DMS114 treated with DMSO at 0.1 percent for 48 hours (cell line): ENCODE measurements at regions not wholly inside any gene's neighbourhood (a gene's known extent, or its start where the extent isn't known, plus 50 kb on each side); places are given as distances from the start of the nearest gene placed in this dataset.
"Not testable (repeated sequence)": the region's sequence is repeated elsewhere in the genome, so short reads cannot be mapped to it uniquely, and the experiment has no call there.

ENCODE experiments used
- DNase-seq: peaks from one replicate; lab custom pipeline; 2025; ENCODE audit not compliant: unreplicated experiment; lab: John Stamatoyannopoulos, UW

DNA sequence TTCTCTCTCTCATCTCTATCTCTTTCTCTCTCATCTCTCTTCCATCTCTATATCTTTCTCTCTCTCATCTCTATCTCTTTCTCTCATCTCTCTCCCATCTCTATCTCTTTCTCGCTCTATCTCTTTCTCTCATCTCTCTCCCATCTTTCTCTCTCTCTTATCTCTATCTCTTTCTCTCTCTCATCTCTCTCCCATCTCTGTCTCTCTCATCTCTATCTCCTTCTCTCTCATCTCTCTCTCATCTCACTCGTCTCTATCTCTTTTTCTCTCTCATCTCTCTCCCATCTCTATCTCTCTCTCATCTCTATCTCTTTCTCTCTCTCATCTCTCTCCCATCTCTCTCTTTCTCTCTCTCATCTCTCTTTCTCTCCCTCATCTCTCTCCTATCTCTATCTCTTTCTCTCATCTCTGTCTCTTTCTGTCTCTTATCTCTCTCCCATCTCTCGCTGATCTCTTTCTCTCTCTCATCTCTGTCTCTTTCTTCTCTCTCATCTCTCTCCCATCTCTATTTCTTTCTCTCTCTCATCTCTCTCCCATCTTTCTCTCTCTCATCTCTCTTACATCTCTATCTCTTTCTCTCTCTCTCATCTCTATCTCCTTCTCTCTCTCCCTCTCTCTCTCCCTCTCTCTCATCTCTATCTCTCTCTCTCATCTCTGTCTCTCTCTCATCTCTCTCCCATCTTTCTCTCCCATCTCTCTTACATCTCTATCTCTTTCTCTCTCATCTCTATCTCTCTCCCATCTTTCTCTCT, 388.7 kb downstream of the NPHP4 start:
- no peak for DNase-seq

DNA sequence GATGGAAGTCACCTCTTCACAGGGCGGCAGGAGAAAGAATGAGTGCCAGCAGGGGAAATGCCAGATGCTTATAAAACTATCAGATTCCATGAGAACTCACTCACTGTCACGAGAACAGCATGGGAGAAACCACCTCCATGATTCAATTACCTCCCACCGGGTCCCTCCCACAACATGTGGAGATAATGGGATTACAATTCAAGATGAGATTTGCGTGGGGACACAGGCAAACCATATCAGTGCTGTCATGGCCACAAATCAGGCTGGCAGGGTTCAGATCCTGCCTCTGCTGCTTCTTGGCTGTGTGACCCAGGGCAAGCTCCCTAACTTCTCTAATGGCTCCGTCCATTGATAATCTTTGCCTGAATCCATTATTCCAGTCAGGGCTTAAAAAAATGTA, 389.5 kb downstream of the NPHP4 start:
- not testable (repeated sequence) for DNase-seq

DNA sequence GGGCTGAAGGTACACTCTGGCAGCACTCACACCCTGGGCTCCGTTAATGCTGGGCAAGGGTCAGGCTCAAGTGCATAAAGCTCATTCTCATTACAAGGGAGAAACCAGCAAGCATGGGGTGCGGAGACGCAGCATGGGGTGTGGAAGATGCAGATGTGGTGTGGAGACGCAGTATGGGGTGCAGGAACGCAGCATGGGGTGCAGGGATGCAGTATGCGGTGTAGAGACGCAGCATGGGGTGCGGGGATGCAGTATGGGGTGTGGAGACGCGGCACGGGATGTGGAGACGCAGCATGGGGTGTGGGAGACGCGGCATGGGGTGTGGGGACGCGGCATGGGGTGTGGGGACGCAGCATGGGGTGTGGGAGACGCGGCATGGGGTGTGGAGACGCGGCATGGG, 390.7 kb downstream of the NPHP4 start:
- DNase-seq, result no peak

DNA sequence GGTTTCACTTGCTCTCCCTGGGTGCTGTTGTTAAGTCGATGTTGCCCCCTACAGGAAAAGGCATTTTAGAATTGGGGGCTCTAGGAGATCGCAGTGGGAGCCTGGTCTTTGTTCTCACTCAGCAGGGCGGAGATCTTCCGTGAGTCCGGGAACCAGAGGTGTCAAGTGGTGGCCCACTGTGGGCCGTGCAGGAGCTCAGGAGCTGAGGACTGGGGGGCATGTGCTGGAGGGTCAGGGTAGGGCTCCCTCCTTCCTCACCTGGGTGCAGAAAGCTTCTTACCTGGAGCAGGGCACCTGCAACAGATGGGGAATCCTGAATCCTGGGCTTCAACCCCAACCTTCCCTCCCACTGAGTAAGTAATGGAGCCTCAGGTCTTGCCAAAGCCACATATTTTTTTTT, 392.7 kb downstream of the NPHP4 start:
- no peak for DNase-seq

DNA sequence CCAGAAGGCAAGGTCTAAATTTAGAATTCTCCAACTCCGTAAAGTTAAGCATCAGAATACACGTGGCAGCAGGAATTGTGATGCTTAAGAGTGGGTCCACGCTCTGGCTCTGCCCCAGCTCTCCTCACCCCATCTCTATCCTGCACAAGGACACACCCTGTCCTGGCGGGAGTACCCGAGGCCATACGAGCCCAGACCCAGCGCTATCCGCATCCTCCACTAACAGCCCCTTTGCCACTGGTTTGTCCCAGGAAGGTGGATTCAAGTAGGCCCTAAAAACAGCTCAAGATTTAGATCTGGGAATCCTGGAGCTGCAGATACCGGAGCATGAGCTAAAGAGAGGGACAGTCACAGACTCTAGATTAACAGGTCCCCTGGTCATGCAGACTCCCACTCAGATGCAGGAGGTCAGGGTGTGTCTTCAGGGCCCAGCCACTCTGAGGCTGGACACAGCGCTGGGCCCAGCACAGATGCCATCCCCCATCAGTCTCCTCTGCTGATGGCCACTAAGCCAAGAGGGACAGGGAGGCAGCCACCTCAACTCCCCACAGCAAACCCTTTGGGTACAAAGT, 393.3 kb downstream of the NPHP4 start:
- no peak for DNase-seq

DNA sequence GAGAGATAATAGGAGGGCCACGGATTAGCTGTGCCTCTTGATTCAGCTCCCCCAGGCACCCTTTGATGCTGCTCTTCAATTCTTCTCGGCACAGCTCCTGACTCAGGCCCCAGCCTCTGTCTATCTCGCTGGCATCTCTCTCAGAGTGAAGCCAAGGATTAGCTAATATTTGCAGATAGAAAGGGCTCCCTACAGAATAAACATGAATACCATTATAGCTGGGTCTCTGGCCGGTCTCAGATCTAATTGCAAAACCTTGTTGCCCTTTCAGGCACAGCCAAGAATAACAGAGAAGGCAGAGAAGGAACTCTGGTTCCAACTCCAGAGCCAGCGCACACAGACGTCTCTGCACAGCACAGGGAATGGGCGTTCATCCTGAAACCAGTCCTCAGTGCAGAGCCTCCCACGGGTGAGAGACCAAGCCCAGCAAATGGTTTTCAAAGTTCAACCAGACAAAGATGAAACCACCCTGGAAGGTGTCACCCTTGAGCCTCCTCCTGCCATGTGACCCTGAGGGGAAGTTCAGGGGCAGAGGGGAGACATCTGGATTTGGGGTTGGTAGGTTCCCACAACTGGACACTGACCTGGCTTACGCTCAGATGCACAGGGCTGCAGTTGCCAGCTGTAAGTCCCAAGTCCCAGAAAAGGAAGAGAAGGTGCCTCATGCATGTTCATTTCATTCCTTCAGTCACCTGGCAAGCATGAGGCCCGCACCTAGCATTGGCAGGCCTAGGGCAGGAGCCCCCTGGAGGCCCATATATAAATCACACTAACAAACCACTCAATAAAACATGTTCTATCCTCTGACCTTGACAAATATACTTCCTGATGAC, 394.0 kb downstream of the NPHP4 start:
- no peak for DNase-seq

DNA sequence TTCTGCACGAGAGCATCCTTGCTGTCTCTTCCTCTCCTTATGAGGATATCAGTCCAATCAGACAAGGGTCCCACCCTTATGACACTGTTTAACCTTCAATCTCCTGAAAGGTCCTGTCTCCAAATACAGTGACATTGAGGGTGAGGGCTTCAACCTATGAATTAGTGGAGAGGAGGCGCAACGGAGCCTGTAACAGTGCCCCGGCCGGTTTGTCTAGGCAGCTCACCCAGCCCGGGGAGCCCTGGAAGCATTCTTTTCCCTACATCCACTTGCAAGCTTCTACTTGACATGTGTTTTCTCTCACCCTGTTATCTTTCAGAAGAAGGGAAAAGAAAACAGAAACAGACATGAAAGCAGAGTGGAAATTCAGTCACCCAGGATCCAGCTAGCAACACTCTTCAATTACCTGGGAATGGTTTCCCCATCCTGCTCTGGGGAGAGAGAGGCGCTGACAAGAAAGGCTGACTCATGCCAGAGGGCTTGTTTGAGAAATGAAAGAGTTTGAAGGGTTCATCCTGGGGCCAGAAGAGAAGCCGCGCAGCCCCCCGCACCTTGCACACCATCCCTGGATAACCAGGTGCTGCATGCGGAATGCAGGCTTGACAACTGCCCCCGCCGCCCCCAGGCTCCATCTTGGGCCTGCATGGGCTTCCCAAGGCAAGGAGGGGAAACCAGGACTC, 394.9 kb downstream of the NPHP4 start:
- no peak for DNase-seq

DNA sequence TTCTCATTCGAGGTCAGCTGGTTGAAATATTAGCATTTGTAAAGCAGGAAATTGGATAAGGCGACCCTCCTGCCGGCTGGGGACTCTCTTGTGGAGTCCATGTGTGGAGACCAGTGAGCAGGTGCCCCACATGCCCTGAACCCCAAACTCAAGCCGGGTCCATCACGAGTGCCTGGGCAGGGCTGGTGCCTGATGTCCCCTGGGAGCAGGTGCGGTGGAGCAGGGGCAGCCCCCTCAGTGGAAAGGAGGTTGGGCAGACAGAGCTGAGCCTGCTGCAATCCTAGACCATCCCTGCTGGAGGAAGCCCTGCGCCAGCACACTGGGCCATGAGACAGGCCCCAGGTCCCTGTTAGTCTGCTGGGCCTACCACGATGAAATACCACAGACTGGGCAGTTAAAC, 395.6 kb downstream of the NPHP4 start:
- DNase-seq, result no peak

DNA sequence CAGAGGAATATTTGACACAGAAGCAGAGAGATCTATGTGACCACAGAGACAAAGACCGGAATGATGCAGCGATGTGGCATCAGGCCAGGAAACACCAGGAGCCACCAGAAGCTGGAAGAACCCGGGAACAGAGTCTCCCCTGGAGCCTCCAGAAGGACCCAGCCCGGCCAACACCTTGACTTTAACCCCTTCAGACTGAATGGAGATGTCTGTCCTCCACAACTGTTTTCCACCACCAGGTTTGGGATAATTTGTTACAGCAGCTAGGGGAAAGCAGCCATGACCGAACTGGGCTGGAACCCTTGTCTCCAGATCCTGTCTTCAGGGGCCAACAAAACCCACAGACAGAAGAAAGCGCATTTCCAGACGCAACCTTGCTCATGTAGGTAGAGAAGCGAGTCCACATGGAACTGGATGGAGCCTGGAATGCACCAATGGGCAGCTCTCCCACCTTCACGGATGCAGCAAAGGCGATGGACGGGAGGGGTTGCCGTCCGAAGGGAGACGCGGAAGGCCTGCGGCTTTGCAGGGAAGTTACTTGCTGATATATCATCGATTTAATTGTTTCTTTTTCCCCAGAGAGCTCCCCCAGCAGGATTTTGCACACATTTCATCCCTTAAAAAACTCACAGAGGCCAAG, 396.6 kb downstream of the NPHP4 start:
- no peak for DNase-seq

DNA sequence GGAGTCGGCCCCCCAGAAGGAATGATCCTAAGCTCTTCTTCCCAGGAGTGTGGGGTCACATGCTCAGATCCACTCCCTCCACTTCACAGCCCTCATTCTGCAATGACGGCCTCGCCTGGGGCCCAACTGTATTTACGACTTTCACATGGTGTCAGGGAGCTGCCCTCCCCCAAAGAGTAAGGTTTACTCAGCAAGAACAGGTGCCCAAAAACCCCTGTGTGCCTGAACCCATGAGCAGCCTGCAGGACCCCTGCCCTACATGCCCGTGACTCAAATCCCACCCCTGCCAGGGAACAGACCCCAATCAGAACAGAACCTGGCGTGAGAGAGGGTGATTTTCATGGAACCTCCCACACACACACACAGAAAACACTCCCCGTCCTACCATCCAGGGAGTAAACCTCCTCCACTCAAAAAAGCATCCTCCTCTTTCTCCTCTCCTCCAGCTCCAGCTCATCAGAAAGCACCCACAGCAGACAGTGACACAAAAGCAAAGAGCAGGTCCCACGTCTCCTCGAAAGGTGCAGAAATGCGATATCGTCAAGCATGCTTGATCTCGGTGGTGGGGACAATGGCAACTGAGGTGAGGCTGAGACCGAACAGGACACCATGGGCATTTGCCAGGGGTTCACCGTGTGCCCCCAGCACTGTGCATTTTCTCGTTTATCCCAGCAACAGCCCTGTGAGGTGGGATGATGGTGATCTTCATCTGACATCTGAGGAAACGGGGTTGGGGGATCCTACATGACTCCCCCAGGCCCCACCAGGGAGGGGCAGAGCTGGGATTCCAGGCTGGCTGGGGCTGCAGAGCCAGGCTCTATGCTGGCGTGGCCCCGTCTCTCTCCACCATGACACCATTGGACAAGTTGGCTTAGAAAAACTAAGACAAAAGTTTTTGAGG, 397.9 kb downstream of the NPHP4 start:
- DNase-seq, result no peak

DNA sequence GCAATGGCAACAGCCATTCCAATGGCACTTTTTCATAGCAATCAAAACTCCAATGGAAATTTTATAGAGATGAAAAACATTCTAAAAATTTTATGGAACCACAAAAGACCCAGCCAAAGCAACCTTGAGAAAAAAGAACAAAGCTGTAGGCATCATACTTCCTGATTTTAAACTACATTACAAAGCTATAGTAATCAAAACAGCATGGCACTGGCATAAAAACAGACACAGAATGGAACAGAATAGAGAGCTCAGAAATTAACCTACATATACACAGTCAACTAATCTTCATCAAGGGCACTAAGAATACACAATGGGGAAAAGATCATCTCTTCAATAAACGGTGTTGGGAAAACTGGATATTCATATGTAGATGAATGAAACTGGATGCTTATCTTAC, 401.5 kb downstream of the NPHP4 start:
- DNase-seq, result no peak

DNA sequence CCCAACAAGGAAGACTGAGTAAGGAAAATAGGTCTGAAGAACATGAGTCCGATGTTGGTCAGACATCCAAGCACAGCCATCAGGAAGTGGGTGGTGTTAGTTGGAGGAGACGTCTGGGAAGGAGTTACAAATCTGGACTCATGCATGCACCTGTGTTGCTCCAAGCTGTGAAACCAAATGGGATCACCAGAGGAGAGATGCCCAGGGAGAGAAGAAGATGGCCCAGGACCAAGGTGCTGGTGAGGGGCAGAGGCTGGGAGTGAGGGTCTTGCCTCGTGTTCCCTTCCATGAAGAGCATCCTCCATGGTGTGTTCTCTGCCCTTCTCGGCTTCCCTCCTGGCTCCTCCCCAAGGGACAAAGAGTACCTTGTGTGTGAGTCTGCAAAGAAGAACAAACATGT, 405.6 kb downstream of the NPHP4 start:
- no peak for DNase-seq

DNA sequence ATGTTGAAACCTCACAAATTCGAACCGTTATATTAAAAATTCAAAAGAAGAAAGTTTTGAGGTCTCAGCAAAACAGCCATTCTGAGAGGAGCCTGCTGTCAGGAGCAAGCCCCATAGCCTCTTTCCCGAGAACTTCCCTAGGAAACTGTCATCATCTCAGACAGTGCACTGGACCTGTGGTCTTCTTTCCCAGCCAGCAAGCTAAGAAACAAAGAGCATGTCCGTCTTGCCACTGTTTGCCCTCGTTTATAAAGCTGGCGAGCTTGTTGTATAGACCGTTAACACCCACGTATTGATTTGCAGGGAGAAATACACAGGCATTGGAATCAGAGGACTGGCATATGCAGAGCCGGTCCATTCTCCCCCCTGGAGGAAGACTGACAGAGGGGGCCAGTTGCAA, 407.0 kb downstream of the NPHP4 start:
- no peak for DNase-seq

DNA sequence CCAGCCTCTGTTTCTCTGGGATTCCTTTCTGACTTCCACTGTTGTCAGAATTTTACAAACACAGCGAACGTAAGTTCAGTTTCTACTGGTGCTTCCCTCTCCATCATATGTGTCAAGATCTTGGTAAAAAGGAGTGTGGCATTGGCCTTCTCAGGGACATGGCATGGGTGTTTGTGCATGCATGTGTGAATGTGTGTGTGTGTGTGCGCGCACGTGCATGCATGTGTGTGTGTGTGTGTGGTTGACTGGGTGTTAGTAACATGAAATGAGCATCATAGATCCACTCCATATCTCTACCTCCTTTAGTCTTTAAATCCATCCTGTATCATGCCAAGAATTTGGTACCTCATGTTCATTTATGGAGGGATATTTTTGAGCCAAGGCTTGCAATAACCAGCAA, 411.3 kb downstream of the NPHP4 start:
- DNase-seq, result no peak

DNA sequence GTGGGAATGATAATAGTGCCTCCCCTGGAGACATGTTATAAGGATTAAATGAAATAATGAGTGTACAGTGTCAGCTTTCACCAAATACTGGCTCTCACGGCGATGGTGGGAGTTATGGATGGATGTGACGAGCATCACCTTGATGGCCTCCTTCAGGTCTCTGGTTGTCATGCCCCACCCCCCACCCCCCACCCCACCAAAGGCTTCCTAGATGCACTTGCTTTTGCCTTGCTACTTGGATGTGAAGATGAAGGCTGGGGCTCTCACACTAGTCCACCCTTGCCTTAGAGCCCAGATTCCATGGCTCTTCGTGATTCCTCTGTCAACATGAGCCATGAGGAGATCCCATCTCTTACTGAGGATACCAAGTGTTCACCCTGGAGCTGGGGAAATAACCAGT, 412.3 kb downstream of the NPHP4 start:
- DNase-seq, result no peak

DNA sequence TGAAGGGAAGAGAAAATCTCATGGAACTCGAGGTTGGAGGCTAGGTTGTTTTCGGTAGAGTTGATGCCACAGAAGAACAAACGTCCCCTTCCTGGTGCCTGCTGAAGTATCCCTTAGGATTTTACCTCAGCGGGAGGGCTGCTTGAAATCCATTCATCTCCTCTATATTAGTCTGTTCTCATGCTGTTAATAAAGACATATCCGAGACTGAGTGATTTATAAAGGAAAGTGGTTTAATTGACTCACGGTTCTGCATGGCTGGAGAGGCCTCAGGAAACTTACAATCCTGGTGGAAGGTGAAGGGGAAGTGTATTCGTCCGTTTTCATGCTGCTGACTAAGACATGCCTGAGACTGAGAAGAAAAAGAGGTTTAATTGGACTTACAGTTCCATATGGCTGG, 413.5 kb downstream of the NPHP4 start:
- no peak for DNase-seq

DNA sequence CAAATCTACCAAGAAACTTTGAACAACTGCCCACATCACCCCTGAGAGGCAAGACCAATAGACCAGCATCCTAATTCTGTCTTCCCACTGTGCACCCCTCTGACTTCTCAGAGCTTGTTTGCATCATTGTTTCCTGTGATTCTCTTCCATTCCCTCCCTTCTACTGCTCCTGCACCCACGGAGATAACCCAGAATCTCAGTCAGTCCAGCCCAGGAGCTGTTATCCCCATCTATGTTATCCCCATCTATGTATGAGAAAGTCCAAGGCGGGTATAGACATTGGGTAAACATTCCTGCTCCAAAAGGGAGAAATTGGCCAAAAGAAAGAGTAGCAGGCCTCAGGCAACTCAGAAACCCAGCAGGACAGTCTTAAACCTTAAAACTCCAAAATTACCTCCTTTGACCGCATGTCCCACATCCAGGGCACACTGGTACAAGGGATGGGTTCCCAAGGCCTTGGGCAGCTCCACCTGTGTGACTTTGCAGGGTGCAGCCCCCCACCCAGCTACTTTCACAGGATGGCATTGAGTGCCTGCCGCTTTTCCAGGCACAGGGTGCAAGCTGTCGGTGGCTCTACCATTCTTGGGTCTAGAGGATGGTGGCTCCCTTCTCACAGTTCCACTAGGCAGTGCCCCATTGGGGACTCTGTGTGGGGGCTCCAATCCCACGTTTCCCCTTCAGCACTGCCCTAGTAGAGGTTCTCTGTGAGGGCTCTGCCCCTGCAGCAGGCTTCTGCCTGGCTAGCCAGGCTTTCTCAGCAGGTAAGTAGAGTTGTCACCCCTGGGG, 414.8 kb downstream of the NPHP4 start:
- no peak for DNase-seq

DNA sequence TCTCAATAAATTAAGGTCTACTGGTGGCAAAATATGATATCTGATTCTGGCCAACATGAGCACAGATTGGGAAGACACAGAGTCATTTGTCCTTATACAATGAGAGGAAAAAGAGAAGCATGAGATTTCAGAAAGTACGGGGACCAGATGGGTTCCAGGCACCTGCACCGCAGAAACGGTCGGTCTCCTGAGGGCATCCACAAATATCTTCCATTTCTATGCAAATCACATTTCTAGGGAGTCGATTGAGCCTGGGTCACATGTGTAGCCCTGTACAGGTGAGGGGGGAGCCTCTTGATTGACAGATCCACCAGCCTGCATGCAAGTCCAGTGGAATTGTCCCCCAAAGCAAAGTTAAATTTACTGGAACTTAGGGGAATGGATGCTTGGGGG, 415.6 kb downstream of the NPHP4 start:
- no peak for DNase-seq

DNA sequence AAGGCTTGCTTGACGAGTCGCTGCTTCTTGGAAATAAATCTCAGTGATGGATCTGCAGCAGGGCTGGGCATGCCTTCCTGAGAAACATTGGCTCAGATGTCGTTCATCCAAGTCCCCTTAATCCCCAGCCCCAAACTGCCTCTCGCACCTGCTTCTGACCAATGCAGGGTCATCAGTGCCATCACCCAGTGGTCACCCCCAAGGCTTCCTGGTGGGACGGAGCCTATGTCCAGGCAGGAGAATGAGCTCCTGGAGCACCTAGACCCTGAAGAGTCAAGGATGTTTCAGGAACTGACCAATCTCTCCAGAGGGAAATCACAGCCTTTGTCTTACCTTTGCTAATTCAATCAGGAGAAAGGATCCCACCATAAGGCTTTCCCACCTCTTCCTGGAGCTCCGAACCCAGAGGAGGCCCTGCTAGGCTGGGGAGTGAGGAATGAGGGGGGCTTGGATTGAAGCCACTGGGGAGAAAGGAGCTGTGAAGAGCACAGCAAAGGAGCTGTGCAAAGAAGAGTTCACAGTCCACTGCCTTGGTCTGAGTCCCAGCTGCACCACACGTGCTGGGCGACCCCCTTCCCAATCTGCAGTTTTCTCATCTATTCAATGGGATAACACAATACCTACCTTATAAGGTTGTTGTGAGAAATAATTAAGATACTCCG, 416.1 kb downstream of the NPHP4 start:
- DNase-seq, result no peak
